Esophagus squamous epithelium (tissue), 4 donors: ENCODE measurements at regions not wholly inside any gene's neighbourhood (a gene's known extent, or its start where the extent isn't known, plus 50 kb on each side); places are given as distances from the start of the nearest gene placed in this dataset.

Experiments used
- CTCF ChIP-seq, 6 experiments: fragments of 450-650 bp in 4 of 6; fragments of 200-600 bp in 2 of 6; sonication (generic) in 2 of 6; IDR thresholded peaks; one replicate each; pipeline ENCODE4 v1.5.1; 2016 to 2019; ENCODE audit warnings: antibody characterized with exemption in 6 of 6, mild to moderate bottlenecking in 4 of 6, moderate library complexity in 4 of 6
- POLR2A ChIP-seq, 4 donors: fragments of 450-650 bp; IDR thresholded peaks; one replicate each; pipeline ENCODE4 v1.6.1; 2017; ENCODE audit warnings: antibody characterized with exemption in 4 of 4, mild to moderate bottlenecking in 4 of 4, moderate library complexity in 3 of 4

- no peak for TF ChIP-seq POLR2A (IDR thresholded peaks at IDR 0.05)
- TF ChIP-seq CTCF (IDR thresholded peaks at IDR 0.05): no peak
These were observed 62.1 kb upstream of the ATG10 start for GRCh38 chr5:81909677-81910076.
